ENCODE measurements at regions not wholly inside any gene's neighbourhood (a gene's known extent, or its start where the extent isn't known, plus 50 kb on each side); places are given as distances from the start of the nearest gene placed in this dataset.

DNA sequence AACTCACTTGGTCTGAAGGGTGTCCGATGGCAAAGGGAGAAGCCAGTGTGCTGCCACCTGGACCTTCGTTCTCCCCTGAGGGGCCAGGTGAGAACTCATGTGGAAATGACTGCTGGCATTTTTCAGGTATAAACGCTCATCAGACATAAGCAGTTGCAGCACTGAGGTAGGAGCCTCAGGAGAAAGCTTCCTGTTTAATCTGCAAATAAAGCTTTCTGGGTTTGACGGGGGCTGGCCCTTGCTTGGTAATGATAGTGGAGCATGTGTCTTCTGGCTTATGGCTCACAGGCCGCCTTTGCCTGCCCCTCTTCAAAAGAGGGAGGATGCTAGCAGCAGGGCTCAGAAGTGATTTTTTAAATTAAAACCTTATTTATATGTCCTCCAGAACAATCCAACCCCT, 122.1 kb upstream of the SLC24A3 start:
- H3K27me3 ChIP-seq (ENCODE audit: insufficient read depth, low read depth, severe bottlenecking): peaks cover 52% of the 10 kb centered on the region
- no peak overlapping the region for H3K4me3 ChIP-seq (ENCODE audit: low read depth, low read length)
- H3K27ac ChIP-seq: no peak overlapping the region
- TF ChIP-seq, protein P1, sequence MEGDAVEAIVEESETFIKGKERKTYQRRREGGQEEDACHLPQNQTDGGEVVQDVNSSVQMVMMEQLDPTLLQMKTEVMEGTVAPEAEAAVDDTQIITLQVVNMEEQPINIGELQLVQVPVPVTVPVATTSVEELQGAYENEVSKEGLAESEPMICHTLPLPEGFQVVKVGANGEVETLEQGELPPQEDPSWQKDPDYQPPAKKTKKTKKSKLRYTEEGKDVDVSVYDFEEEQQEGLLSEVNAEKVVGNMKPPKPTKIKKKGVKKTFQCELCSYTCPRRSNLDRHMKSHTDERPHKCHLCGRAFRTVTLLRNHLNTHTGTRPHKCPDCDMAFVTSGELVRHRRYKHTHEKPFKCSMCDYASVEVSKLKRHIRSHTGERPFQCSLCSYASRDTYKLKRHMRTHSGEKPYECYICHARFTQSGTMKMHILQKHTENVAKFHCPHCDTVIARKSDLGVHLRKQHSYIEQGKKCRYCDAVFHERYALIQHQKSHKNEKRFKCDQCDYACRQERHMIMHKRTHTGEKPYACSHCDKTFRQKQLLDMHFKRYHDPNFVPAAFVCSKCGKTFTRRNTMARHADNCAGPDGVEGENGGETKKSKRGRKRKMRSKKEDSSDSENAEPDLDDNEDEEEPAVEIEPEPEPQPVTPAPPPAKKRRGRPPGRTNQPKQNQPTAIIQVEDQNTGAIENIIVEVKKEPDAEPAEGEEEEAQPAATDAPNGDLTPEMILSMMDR (IDR thresholded peaks at IDR 0.05; ENCODE audit: low read depth, low read length): no peak
- no peaks in the 10 kb centered on the region for H3K9me3 ChIP-seq (ENCODE audit: severe bottlenecking)
- DNase-seq: no peak
- no peaks in the 10 kb centered on the region for H3K36me3 ChIP-seq

DNA sequence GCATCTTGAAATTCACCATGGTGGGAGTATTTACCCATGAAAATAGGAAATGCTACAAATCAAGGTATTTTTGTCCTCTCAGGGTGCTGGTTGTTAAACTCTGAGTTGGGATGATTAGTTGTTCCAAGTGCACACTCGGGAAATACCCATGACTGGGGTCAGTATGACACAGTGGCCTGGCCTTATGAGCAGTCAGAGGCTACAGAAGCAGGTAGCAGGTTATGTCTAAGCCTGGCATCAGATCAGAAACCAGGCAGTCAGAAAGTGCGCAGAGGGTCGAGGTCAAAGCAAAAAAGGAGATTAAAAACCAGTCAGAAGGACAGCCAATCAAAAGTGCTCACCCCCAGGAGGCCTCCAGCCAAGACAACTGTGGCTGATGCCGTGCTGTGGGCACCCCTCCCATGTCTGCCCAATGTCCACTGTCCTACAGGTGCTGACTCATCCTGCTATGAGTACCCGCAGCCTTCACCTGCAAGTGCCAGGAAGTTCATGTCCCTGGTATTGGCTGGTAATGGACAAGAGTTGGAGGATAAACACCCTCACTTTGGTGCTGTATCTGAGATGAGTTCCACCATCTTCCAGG, 117.4 kb upstream of the SLC24A3 start:
- TF ChIP-seq, protein P1 (IDR thresholded peaks at IDR 0.05; ENCODE audit: low read depth, low read length): no peak
- no peaks in the 10 kb centered on the region for H3K9me3 ChIP-seq (ENCODE audit: severe bottlenecking)
- no peaks in the 10 kb centered on the region for H3K36me3 ChIP-seq
- no peak overlapping the region for H3K27ac ChIP-seq
- no peak for DNase-seq
- no peak overlapping the region for H3K4me3 ChIP-seq (ENCODE audit: low read depth, low read length)
- peaks cover 69% of the 10 kb centered on the region for H3K27me3 ChIP-seq (ENCODE audit: insufficient read depth, low read depth, severe bottlenecking)

DNA sequence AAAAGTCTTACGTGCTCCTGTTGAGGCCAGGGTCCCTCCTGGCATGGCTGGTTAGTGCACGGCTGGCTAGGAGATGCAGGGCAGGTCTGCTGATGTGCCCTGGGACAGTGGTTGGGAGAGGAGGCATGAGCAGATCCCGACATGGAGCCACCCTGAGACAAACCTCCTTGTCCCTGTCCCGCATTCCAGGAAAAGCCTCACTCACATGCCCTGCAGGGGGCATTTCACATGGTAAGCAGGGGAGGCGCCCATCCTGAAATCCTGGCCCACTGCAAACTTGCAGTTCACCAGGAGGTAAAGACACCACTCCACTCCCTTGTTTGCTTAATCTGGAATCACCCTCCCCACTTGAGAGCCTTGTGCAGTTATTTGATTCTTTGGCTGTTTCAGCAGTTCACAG, 116.7 kb upstream of the SLC24A3 start:
- DNase-seq: no peak

DNA sequence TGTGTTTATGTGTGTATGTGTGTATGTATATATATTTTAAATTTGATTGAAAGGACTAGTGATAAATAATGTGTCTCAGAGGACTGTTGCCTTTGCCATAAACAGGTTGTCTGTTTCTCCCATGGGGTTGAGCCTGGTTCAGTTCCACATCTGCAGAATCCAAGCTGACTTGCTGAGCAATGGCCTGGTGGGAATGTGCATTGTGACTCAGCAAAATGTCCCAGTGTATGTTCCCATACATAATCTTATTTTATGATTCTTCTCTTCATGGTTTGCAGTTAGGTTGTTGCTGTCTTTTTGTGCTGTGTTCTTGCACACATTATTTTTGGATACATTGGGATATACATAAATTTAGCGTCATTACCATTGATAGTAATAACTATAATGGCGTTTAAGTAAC, 115.6 kb upstream of the SLC24A3 start:
- Histone ChIP-seq H3K27me3 (ENCODE audit: insufficient read depth, low read depth, severe bottlenecking) (peaks cover 68% of the 10 kb centered on the region), H3K27ac (no peak overlapping the region), H3K4me3 (ENCODE audit: low read depth, low read length) (no peak overlapping the region), H3K36me3 (no peaks in the 10 kb centered on the region), H3K9me3 (ENCODE audit: severe bottlenecking) (no peaks in the 10 kb centered on the region)
- TF ChIP-seq, protein P1 (IDR thresholded peaks at IDR 0.05; ENCODE audit: low read depth, low read length): no peak
- DNase-seq: no peak

More for the DNA sequence above, 116.7 kb upstream of the SLC24A3 start:
- Histone ChIP-seq H3K27ac (no peak overlapping the region), H3K27me3 (ENCODE audit: insufficient read depth, low read depth, severe bottlenecking) (peaks cover 74% of the 10 kb centered on the region), H3K4me3 (ENCODE audit: low read depth, low read length) (no peak overlapping the region), H3K9me3 (ENCODE audit: severe bottlenecking) (no peaks in the 10 kb centered on the region), H3K36me3 (no peaks in the 10 kb centered on the region)
- TF ChIP-seq, protein P1 (IDR thresholded peaks at IDR 0.05; ENCODE audit: low read depth, low read length): no peak

DNA sequence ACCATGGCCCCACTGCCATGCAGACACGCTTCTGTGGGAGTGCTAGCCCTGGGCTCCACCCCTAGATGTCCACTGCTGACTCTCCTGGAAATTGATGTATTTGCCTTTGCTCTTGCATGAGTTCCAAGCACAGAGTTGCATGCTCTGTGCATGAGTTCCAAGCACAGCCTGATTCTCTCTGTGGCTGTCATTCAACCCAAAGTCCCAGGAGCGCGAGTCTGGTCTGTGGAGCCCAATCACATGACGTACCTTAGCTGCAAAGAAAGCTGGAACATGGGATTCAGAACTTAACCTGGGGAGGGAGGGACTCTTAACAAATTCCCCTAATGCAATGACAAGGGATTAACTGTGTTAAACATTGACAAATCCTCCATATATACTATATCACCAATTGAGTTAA, 114.3 kb upstream of the SLC24A3 start:
- TF ChIP-seq, protein P1 (IDR thresholded peaks at IDR 0.05; ENCODE audit: low read depth, low read length): no peak

More for the DNA sequence above, 114.3 kb upstream of the SLC24A3 start:
- Histone ChIP-seq H3K27ac (no peak overlapping the region), H3K27me3 (ENCODE audit: insufficient read depth, low read depth, severe bottlenecking) (peaks cover 62% of the 10 kb centered on the region), H3K4me3 (ENCODE audit: low read depth, low read length) (no peak overlapping the region), H3K9me3 (ENCODE audit: severe bottlenecking) (no peaks in the 10 kb centered on the region), H3K36me3 (no peaks in the 10 kb centered on the region)
- no peak for DNase-seq
